ENCODE measurements at regions not wholly inside any gene's neighbourhood (a gene's known extent, or its start where the extent isn't known, plus 50 kb on each side); places are given as distances from the start of the nearest gene placed in this dataset.
A peak's percentile ranks its signal among the peaks of the same experiment; 100 is the strongest.

- TF ChIP-seq CTCF (IDR thresholded peaks at IDR 0.05) (peak in 4 of 6 experiments; percentile 22 to 38 (median 36)), POLR2A (IDR thresholded peaks at IDR 0.05) (no peak)
These were observed 604.7 kb downstream of the PTPRC start for GRCh38 chr1:199243423-199244061.

Measured in Peyer's patch (tissue), 4 donors.